ENCODE measurements at regions not wholly inside any gene's neighbourhood (a gene's known extent, or its start where the extent isn't known, plus 50 kb on each side); places are given as distances from the start of the nearest gene placed in this dataset.

GRCh38 chr3:96072226-96072625 lies 742.2 kb upstream of the EPHA6 start:
- Histone ChIP-seq H3K27me3 (no peaks in the 10 kb centered on the region), H2AFZ (no peak overlapping the region), H3K9me2 (replicated peaks; ENCODE audit: insufficient read depth) (no peaks in the 10 kb centered on the region), H3K4me3 (no peak overlapping the region), H3K4me2 (no peak overlapping the region), H3K27ac (no peak overlapping the region), H4K20me1 (ENCODE audit: insufficient read depth, poor library complexity, severe bottlenecking) (no peaks in the 10 kb centered on the region), H3K9me3 (ENCODE audit: low read depth) (no peaks in the 10 kb centered on the region), H3K79me2 (no peaks in the 10 kb centered on the region), H3K4me1 (ENCODE audit: insufficient read depth) (no peaks in the 10 kb centered on the region), H3K36me3 (replicated peaks; ENCODE audit: insufficient read depth, low read depth) (no peaks in the 10 kb centered on the region)
- no peak for DNase-seq (ENCODE audit: low spot score)
- no peak for TF ChIP-seq EZH2phosphoT487 (IDR thresholded peaks at IDR 0.05; ENCODE audit: low read depth, severe bottlenecking, unreplicated experiment)
- TF ChIP-seq EZH2 (IDR thresholded peaks at IDR 0.05; ENCODE audit: borderline replicate concordance) = no peak
- TF ChIP-seq, protein P1, sequence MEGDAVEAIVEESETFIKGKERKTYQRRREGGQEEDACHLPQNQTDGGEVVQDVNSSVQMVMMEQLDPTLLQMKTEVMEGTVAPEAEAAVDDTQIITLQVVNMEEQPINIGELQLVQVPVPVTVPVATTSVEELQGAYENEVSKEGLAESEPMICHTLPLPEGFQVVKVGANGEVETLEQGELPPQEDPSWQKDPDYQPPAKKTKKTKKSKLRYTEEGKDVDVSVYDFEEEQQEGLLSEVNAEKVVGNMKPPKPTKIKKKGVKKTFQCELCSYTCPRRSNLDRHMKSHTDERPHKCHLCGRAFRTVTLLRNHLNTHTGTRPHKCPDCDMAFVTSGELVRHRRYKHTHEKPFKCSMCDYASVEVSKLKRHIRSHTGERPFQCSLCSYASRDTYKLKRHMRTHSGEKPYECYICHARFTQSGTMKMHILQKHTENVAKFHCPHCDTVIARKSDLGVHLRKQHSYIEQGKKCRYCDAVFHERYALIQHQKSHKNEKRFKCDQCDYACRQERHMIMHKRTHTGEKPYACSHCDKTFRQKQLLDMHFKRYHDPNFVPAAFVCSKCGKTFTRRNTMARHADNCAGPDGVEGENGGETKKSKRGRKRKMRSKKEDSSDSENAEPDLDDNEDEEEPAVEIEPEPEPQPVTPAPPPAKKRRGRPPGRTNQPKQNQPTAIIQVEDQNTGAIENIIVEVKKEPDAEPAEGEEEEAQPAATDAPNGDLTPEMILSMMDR (IDR thresholded peaks at IDR 0.05; ENCODE audit: poor library complexity) = no peak

- Histone ChIP-seq H4K20me1 (ENCODE audit: insufficient read depth, poor library complexity, severe bottlenecking) (no peaks in the 10 kb centered on the region), H3K9me2 (replicated peaks; ENCODE audit: insufficient read depth) (no peaks in the 10 kb centered on the region), H3K36me3 (replicated peaks; ENCODE audit: insufficient read depth, low read depth) (no peaks in the 10 kb centered on the region), H3K4me1 (ENCODE audit: insufficient read depth) (no peaks in the 10 kb centered on the region), H3K27ac (no peak overlapping the region), H3K4me2 (no peak overlapping the region), H2AFZ (no peak overlapping the region), H3K79me2 (no peaks in the 10 kb centered on the region), H3K4me3 (no peak overlapping the region), H3K27me3 (no peaks in the 10 kb centered on the region), H3K9me3 (ENCODE audit: low read depth) (no peaks in the 10 kb centered on the region)
- TF ChIP-seq EZH2 (IDR thresholded peaks at IDR 0.05; ENCODE audit: borderline replicate concordance) (no peak), EZH2phosphoT487 (IDR thresholded peaks at IDR 0.05; ENCODE audit: low read depth, severe bottlenecking, unreplicated experiment) (no peak)
- TF ChIP-seq, protein P1 (IDR thresholded peaks at IDR 0.05; ENCODE audit: poor library complexity) = no peak
- no peak for DNase-seq (ENCODE audit: low spot score)
- 75% methylated on average over 1 of the region's 1 CpG for WGBS (ENCODE audit: low lambda C conversion rate, missing lambda C conversion rate)
Observed at GRCh38 chr3:96083610-96084009, 730.8 kb upstream of the EPHA6 start.

- Histone ChIP-seq H3K4me1 (ENCODE audit: insufficient read depth) (no peaks in the 10 kb centered on the region), H3K4me2 (no peak overlapping the region), H3K9me3 (ENCODE audit: low read depth) (no peaks in the 10 kb centered on the region), H3K9me2 (replicated peaks; ENCODE audit: insufficient read depth) (no peaks in the 10 kb centered on the region), H3K27me3 (no peaks in the 10 kb centered on the region), H3K27ac (no peak overlapping the region), H2AFZ (no peak overlapping the region), H3K36me3 (replicated peaks; ENCODE audit: insufficient read depth, low read depth) (no peaks in the 10 kb centered on the region), H3K79me2 (no peaks in the 10 kb centered on the region), H4K20me1 (ENCODE audit: insufficient read depth, poor library complexity, severe bottlenecking) (no peaks in the 10 kb centered on the region), H3K4me3 (no peak overlapping the region)
- TF ChIP-seq, protein P1 (IDR thresholded peaks at IDR 0.05; ENCODE audit: poor library complexity) = no peak
- TF ChIP-seq EZH2phosphoT487 (IDR thresholded peaks at IDR 0.05; ENCODE audit: low read depth, severe bottlenecking, unreplicated experiment) (no peak), EZH2 (IDR thresholded peaks at IDR 0.05; ENCODE audit: borderline replicate concordance) (no peak)
- DNase-seq (ENCODE audit: low spot score) = no peak
- 93% methylated on average over 2 of the region's 2 CpGs for WGBS (ENCODE audit: low lambda C conversion rate, missing lambda C conversion rate)
Observed at GRCh38 chr3:96086018-96086417, 728.4 kb upstream of the EPHA6 start.

DNA sequence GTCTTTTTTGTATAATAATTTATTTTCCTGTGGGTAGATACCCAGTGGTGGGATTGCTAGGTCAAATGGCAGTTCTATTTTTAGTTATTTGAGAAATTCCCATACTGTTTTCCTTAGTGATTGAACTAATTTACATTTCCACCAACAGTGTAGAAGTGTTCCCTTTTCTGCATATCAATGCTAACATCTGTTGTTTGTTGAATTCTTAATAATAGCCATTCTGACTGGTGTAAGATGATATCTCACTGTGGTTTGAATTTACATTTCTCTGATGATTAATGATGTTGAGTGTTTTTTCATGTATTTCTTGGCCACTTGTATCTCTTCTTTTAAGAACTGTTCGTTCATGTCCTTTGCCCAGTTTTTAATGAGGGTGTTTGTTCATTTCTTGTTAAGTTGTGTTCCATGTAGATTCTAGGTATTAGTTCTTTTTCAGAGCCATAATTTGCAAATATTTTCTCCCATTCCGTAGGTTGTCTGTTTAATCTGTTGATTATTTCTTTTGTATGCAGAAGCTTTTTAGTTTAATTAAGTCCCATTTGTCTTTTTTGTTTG lies 713.3 kb upstream of the EPHA6 start:
- H3K9me3 ChIP-seq (ENCODE audit: low read depth) = no peaks in the 10 kb centered on the region
- H3K79me2 ChIP-seq = no peaks in the 10 kb centered on the region
- H4K20me1 ChIP-seq (ENCODE audit: insufficient read depth, poor library complexity, severe bottlenecking) = no peaks in the 10 kb centered on the region
- H2AFZ ChIP-seq = no peak overlapping the region
- no peaks in the 10 kb centered on the region for H3K9me2 ChIP-seq (replicated peaks; ENCODE audit: insufficient read depth)
- no peaks in the 10 kb centered on the region for H3K4me1 ChIP-seq (ENCODE audit: insufficient read depth)
- DNase-seq (ENCODE audit: low spot score) = no peak
- TF ChIP-seq, protein P1 (IDR thresholded peaks at IDR 0.05; ENCODE audit: poor library complexity) = no peak
- TF ChIP-seq EZH2phosphoT487 (IDR thresholded peaks at IDR 0.05; ENCODE audit: low read depth, severe bottlenecking, unreplicated experiment) = no peak
- H3K36me3 ChIP-seq (replicated peaks; ENCODE audit: insufficient read depth, low read depth) = no peaks in the 10 kb centered on the region
- 50% methylated on average over 2 of the region's 2 CpGs for WGBS (ENCODE audit: low lambda C conversion rate, missing lambda C conversion rate)
- no peak overlapping the region for H3K4me2 ChIP-seq
- H3K27ac ChIP-seq = no peak overlapping the region
- H3K4me3 ChIP-seq = no peak overlapping the region
- H3K27me3 ChIP-seq = no peaks in the 10 kb centered on the region
